HPDE6-E6E7 (cell line): ENCODE measurements at regions not wholly inside any gene's neighbourhood (a gene's known extent, or its start where the extent isn't known, plus 50 kb on each side); places are given as distances from the start of the nearest gene placed in this dataset.

Experiments
- DNase-seq: peaks from one replicate; pipeline ENCODE4 v3.0.0; 2011; ENCODE audit warnings: missing footprints; ENCODE audit errors: extremely low spot score

DNA sequence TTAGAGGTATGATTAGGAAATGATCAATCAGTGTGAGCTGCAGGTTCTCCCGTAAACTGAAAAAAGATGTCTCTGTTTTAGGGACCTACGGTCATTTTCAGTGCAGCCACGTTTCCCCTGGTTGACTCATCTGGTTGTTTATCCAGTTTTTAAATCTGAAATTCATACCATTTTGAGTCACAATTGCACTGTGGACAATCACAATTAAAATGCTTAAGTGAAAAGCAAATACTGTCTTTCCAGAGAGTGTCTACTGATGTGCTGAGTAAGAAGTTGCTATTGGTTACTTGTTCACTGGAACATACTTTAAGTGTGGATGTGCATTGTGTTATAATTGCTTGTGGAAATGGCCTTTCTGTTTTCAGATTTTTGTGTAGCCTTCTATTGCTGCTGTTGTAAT, 305.1 kb upstream of the SASH1 start:
- DNase-seq, result peak; percentile 3

DNA sequence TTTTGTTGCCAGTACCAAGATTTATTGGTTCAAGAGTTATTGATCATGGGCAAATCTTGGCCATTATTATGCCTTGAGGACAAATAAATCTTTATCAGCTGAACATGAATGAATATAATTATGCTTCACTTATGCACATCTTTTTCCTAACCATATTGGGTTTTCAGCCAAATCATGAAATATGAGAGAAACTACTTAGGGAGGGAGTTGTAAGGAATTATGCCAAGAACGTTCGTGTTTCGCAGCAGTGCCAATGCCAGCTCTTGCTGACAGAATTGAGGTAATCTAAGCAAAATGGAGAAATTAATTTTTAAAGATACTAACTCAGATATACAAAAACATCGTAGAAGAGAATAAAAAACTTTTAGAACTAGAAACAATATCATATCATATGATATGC, 301.1 kb upstream of the SASH1 start:
- no peak for DNase-seq

DNA sequence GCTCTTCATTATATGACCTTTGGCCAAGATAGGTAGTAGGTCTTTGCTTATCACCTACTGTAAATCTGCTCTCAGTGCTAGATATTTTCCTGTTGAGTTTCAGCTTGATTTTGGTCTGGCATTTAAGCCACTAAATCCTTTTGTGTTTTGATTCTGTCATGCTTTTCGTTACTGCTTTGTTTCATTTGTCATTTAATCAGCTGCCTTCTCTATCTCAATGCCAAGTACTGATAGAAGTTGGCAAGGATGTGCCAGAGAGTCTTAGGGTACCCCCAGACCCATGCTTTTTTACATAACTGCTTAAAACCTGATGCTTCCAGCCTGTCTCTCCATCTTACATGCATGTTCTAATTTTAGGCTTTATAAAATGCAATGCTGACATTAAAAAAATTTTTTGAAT, 300.1 kb upstream of the SASH1 start:
- DNase-seq, result no peak

DNA sequence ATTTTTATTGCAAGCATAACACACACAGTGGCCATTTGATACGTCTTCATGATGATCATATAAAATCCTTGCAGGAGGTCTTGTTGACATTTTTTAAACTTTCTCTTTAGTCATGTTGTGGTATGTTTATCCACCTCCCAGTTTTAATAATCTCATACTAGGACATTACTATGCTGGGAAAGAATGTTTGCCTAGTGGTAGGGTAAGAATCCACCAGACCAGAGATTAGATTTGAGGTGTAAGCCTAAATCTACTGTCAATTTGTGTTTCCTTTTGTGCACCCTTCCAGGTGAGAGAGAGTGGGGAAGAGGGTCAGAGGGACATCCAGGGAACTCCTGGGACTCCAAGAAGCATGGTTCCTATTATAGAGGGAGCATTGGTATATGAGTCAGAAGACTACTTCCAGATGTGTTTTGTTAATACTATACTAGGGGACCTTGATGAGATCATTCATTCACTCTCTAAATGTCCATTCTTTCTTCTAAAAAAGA, 298.3 kb upstream of the SASH1 start:
- no peak for DNase-seq

DNA sequence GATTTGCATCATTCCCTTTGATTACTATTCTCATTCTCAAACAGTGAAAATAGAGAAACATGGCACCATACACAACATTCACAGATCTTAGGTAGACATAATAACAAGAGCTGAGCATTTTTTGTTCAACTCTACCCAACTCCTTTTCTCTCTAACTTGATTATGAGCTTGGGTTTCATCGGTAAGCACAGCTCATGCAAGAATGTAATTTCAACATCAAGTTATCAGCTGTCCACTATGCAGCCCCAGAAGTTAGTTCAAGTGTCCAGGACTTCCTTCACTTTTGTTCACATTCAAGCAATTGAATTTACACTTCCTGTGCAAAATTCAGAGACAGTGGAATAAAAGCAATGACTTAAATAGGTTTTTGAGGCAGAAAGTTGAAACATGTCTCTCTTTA, 297.7 kb upstream of the SASH1 start:
- DNase-seq, result no peak

DNA sequence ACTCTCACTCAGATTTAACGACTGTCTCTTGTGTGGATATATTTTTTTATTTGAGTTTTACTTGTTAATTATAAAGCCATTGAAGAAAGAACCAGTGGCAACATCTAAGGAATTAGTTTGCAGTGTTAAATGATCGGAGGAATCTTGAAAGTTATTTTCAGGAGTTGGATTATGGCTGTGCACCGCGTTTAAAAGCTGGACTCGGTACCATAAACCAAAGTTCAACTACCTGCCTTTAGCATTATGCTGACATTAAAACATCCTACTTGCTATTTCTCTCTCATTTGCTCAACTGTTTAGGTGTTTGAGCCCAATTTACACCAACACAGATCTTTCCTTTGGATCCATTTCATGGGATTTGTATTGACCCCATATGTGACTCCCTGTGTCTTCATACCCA, 289.4 kb upstream of the SASH1 start:
- no peak for DNase-seq

DNA sequence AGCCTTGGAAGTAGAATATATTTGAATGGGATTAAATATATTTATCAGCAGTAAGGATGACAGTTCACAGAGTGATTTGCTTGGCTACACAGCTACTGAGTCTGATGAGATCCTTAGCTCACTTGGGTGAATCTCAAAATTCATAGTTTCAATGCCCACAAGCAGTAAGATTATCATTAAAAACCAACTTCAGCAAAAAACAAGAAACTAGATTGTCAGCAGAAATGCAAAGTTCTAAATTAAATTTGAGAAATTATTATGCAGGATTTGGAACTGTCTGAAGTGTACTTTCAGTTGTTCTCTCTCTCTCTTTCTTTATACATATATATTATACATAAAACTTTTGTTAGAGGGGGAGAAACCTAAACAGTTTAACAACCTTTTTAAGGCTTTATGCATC, 288.8 kb upstream of the SASH1 start:
- no peak for DNase-seq

DNA sequence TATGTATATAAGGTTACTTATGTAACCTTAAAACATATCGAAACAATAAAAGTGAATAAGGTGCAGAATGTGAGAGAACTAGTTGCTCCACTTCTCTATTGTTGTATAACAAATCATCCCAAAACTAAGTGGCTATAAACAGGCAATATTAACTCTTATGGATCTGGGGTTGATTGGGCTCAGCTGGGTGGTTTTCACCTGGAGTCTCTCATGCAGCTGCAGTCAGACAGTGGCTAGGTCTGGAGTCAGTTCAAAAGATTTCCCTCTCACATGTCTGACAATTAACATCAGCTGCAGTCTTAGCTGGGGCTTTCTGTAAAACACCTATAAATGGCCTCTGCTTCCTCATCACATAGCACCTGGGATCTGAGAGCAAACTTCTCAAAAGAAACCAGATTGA, 288.4 kb upstream of the SASH1 start:
- no peak for DNase-seq

DNA sequence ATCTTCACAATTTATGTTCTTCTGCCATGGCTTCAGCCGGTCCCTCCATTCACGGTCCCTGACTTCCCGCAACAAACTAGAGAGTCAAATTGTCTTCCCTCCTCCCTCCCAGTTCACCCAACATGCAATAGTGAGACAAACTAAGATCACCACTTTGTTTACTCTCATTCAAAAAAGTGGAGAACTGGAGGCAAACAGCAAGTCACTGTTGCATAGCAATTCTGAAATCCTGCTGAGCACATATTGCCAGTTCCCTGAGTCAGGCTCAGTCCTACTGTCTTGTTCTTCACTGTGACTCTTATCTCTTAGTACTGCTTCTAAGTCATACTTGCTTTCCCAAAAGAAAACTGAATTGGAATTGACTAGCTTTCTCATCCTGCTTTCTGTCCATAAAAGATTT, 287.2 kb upstream of the SASH1 start:
- DNase-seq, result no peak

DNA sequence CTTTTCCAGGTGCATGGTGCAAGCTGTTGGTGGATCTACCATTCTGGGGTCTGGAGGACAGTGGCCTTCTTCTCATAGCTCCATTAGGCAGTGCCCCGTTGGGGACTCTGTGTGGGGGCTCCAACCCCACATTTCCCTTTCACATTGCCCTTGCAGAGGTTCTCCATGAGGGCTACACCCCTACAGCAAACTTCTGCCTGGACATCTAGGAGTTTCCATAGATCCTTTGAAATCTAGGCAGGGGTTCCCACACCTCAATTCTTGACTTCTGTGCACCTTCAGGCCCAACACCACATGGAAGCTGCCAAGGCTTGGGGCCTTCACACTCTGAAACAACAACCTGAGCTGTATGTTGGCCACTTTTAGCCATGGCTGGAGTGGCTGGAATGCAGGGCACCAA, 282.8 kb upstream of the SASH1 start:
- DNase-seq, result no peak

DNA sequence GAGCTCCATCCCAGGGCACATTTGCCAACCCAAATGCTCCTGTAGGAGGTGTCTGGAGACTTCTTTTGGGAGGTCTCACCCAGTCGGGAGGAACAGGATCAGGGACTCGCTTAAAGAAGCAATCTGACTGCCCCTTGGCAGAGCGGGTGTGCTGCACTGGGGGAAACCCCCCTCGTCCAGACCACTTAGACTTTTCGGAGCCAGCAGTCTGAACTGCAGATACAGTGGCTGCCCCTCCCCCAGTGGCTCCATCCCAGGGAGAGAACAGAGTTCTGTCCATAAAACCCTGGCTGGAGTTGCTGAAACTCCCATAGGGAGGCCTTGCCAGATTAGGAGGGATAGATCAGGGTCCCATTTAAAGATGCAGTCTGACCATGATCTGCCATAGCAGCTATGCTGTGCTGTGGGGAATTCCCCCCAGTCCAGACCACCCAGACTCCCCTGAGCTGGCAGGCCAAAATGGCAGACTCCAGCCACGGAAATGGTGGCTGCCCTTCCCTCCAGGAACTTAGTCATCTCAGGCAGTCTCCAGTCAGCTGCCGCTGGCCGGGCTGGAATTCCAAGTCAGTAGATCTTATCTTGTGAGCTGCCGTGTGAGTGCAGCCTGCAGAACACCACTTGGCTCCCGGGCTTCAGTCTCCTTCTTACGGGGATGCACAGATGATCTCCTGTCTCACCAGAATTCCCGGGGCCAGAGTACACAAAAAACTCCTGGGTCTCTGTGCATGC, 278.1 kb upstream of the SASH1 start:
- DNase-seq, result no peak

DNA sequence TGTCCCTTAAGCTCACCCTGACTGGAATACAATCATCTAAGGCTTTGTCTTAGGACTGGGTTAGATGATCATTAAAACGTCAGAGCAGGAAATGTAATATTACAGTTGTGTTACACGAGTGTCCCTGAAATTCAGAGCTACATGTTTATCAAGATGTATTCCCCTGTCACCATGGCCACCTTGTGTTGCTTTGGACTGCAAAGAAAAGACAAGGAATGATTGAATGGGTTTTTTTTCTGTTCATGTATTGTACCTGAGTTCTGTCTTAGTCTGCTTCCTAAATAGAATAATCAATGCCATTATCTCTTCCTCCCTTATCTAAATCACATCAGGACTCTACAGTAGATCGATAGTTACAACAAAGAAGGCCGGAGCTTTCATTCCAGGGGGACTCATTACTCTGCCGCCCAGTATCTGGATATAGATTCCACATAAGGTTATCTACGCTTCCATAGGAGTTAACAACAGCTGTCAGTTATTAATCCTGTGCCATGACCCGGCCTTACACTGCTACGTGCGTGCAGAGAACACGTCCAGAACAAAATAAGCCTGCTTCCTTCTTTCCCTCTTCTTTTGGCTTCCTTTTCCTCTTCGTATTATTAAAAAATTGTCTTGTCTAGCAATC, 274.1 kb upstream of the SASH1 start:
- no peak for DNase-seq

DNA sequence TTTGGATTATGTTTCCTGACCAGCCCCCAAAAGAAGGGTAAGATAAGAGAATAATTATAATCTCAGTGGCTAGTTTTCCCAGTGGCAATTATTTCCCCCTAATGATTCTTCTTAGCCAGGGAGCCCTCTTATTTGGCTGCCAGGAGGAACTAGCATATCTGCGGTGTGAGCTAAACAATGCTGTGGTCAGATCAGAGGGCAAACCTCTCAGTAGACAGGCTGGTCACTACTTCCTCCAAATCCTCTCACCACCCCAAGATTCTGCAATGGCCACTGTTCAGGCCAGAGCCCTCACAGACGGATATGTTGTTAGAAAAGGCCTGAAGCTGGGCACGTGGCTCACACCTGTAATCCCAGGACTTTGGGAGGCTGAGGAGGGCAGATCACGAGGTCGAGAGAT, 273.4 kb upstream of the SASH1 start:
- DNase-seq, result no peak

DNA sequence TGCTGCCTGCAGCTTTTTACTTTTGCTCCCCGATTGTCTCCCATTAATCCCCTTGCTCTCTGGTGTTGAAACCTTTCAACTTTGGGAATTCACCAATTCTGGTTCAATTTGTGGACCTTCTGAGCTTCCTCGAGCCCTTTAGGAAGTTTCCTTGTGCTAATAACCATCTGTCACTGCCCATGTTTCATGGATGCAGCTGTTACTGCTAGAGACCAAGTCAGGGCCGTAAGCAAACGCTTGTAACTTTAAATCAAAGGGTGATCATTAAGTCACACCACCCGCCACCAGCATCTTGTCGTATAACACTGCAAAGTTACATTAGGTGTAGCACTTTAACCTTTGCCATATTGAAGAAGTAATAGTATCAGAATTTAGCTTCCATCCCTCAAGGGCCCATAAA, 268.3 kb upstream of the SASH1 start:
- no peak for DNase-seq

DNA sequence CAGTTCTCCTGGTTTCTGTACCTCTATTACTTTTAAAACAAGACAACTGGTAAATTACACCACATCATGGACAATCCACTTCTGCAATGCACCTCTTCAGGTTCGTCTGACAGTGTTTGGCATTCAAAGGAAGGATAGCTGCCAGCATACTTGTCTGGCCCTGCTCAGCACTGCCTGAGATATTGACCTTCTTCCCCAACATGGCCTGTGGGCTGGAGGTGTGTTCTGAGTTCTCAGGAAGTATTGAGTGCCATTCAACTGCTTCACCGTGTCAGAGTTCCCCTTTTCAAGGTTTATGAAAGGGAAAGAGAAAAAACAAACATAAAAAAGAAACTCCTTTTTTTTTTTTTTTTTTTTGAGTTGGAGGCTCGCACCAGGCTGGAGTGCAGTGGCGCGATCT, 267.9 kb upstream of the SASH1 start:
- DNase-seq, result no peak

DNA sequence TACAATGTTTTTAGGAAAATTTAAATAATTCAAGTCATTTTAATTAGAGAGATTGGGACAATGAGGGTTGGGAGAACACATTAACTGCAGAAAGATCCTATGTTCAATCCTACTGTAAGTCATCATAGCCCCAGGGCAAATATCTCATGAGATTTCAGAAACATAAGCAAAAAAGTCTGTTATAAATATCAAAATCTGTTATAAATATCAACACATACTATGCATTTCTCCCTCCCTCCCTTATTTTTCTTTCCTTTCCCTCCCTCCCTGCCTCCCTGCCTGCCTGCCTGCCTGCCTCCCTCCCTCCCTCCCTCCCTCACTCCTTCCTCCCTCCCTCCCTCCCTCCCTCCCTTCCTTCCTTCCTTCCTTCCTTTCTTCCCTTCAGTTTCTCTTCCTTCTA, 267.3 kb upstream of the SASH1 start:
- no peak for DNase-seq

DNA sequence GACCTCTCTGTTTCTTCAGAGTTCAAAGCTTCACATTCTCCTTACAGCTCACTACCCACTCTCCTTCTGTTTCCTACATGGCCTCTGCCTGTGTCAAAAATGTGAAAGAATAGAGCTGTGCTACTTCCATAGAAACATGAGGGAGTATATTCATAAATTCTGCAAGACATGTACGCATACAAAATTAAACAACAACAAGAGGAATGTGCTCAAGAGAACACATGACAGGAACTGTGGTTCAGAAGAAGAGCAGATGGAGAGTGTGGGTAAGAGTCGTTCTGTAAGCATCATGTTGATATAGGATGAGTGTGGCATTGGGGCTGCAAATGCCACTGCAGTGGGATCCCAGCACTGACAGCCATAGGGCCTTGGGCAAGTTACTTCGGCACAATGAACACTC, 266.6 kb upstream of the SASH1 start:
- no peak for DNase-seq

DNA sequence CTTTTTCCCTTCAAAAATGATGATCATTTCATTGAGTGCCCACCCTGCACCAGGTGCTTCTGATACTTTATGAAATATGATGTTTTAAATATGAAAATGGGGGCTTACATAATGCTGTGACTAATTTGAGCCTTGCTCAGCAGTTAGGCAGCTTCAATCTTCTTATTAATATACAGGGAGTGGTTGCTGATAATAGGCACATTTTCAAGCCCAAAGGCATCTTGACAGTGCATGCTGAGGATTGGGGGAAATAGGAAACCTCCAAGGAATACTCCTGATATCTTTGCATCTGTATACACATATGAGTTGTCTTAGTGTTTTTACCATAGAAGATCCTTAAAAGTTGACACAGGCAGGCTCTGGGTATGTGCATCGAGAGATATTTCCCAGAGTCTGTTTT, 262.3 kb upstream of the SASH1 start:
- DNase-seq, result no peak

DNA sequence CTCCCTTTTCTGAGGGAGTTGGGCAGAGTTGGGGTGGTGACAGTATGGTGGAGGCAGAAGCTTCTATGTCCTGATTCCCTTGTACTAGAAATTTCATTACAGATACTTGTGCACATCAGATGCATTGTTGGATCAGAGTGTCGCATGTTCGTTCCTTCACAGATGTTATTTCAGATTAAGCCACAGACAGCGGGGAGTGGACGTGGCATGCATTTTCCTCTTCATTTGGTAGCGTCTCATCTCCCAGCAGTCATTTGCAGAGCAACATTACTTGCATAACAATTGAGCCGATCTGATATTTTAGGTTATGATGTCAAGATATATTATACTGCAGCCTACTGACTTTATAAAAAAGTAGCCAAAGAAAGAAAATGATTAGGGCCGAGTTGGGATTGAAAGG, 261.6 kb upstream of the SASH1 start:
- no peak for DNase-seq

DNA sequence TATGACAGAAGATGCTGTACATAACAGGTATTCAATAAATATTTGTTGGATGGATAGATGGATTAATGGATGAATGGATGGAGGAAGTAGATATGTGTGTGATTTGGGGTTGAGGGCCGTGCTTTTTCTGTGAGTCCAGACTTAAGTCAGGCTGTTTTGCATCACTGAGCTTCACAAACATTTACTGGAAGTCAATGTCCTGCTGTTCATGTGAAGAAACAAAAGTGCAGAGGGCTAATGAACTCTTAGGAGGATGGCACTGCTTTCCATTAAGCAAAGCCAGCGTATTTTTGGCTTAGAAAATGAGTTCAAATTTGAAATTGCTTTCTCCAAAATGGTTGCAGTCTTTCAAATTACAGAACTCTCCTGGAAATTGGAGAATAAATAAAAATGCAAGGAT, 260.6 kb upstream of the SASH1 start:
- DNase-seq, result no peak

DNA sequence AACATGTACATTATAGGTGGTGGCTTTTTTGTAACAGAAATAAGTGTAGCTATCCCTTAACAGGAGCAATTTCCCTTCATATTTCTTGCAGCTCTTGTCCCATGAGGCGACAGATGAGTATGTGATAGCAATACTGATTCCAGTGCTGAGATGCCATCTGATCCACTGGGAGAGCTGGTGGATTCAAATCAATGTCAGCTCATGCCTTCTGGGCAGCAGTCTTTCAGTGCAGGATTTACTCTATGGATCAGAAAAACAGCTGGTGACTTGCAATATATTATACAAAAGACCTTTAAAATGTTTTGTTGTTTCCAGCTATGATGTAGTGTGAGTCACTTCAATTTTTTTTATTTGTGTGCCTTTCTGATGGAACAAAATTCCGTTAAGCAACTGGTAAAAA, 259.9 kb upstream of the SASH1 start:
- no peak for DNase-seq

DNA sequence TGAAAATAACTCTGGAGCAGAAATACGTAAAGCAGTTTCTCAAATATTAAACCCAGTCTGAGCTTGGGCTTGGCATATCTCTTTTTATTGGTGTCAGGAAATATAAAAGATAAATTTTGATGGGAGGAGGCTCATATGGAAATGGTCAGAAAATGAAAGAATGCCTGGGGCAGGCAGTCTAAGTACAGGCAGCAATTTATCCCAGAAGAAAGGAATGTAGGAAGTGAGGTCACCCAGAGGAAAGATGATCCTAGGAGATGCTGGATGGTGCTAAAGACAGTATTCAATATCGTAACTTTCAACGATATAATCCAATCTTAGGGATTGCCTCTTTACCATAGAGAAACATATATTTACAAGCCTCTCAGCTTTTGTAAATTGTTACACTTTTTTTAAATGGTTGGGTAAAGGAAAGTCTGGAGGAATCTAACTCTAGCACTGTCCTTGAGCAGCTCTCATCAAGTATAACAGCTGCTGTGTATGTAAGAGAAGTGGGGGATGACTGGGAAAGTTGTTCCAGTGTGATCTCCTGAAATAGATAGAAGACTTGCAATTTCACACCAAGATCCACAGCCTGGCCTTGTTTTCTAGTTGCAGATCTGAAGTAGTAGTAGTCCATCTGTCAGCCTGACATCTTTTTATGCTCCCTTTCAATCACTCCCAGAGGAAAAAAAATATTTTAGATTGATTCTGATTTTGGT, 256.9 kb upstream of the SASH1 start:
- no peak for DNase-seq

DNA sequence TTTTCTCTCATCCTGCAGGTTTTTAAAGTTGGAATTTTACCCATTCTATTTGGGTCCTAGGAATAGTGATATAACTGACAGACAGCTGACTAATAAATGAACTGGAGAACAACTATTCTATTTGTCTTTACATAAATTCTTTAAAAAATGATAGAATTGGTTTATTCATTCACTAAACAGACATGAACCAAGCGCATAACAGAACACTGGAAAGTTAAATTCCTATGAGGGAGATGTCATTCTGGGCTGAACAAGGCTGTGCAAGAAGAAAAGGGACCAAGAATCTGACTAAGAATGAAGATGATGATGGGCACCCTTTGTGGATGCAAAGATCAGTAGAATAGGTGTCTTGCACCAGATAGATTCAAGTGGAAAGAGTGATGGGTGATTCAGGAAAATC, 256.3 kb upstream of the SASH1 start:
- no peak for DNase-seq
